Natural killer cell treated with Interleukin-12 subunit alpha and Interleukin-12 subunit beta and Interleukin-15 and Interleukin-18, amount 100 ng/mL, for 72 hours (primary cell): ENCODE measurements at regions not wholly inside any gene's neighbourhood (a gene's known extent, or its start where the extent isn't known, plus 50 kb on each side); places are given as distances from the start of the nearest gene placed in this dataset.

Experiments
- ATAC-seq, 2 donors: fragments of 150-1000 bp; cut with Tn5 transposase in 1 of 2; sonication (Bioruptor Pico), chemical (Tn5 transposase) in 1 of 2; 2 replicates each; pipeline ENCODE4 v1.10.0; 2021
- DNase-seq: peaks from one replicate; pipeline ENCODE4 v3.0.0; 2022; ENCODE audit warnings: low spot score
- H3K27ac Mint-ChIP-seq, 2 donors: 1 replicate in 1 of 2; 2 replicates in 1 of 2; pipeline ENCODE4 v1.8.0; 2022; ENCODE audit warnings: mixed read lengths in 2 of 2, mild to moderate bottlenecking in 1 of 2, moderate library complexity in 1 of 2
- H3K27me3 Mint-ChIP-seq, 2 donors: 1 replicate in 1 of 2; 2 replicates in 1 of 2; pipeline ENCODE4 v1.8.0; 2022; ENCODE audit warnings: mixed read lengths in 2 of 2
- H3K36me3 Mint-ChIP-seq: one replicate; pipeline ENCODE4 v1.8.0; 2022; ENCODE audit warnings: mixed read lengths
- H3K4me1 Mint-ChIP-seq, 2 donors: 1 replicate in 1 of 2; 2 replicates in 1 of 2; pipeline ENCODE4 v1.8.0; 2022; ENCODE audit warnings: low read depth in 2 of 2, mixed read lengths in 2 of 2, mild to moderate bottlenecking in 1 of 2
- H3K4me3 Mint-ChIP-seq: one replicate; pipeline ENCODE4 v1.8.0; 2022; ENCODE audit warnings: mixed read lengths
- H3K9me3 Mint-ChIP-seq: 2 replicates; pipeline ENCODE4 v1.8.0; 2022; ENCODE audit warnings: mixed read lengths

DNA sequence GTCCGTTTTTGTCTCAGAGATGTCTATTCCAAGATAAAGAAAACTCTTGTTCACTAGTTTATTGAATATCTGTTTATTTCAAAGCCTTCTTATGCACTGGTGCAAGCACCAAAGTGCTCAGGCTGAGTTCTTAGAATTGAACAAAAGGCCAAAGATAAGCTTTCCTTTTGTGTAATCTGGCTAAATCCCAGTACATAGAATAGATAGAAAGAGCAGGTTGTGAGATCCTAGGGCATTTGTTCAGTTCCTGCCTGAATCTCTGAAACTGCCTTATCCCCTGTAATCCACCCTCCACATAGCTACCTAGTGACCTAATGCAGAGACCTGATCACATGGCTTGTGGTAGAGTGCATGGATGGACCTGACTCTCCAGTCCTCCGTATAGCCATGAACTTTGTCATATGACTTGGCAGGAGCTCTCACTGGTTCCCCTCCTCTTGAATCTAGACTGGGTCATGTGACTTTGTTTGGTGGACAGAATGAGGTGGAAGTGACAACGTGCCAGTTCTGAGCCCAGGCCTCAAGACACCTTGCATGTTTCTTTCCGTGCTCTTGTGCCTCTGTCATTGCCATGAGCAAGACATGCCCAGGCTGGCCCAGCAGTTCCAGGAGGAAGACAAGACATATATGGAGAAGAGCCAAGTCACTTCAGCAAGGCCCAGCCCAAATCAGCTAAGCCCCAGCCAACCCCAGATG lies 139.3 kb upstream of the SHB start:
- Mint-ChIP-seq H3K4me1 (peaks cover 0 to 20% of the 10 kb centered on the region in 2 donors), H3K36me3 (no peaks in the 10 kb centered on the region), H3K27ac (no peak overlapping the region), H3K27me3 (no peaks in the 10 kb centered on the region), H3K9me3 (peaks cover 2% of the 10 kb centered on the region), H3K4me3 (no peak overlapping the region)
- DNase-seq (no peak), ATAC-seq (peak in 1 of 2 donors; percentile 36)

DNA sequence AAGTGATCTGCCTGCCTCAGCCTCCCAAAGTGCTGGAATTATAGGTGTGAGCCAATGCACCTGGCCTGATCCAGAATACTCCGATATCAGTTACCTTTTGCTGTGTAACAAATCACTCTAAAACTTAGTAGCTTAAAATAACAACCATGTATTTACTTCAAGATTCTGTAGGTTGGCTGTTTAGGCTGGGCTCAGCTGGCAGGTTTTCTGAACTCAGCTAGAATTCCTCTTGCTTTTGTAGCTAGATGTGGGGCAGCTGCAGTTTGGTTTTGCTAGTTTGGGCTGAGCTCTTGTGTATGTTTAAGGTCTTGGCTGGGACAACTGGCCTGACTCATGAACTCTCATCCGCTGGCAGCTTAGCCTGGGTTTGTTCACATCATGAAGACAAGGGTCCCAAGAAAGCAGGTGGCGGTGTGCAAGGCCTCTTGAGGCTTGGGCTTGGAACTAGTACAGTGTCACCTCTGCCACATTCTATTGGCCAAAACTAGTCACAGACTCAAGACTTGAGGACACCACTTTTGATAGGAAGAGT lies 138.3 kb upstream of the SHB start:
- ATAC-seq (no peak), DNase-seq (no peak)
- H3K9me3 Mint-ChIP-seq, result peaks cover 2% of the 10 kb centered on the region
- no peak overlapping the region for H3K27ac Mint-ChIP-seq
- no peaks in the 10 kb centered on the region for H3K27me3 Mint-ChIP-seq
- no peak overlapping the region for H3K4me3 Mint-ChIP-seq
- no peaks in the 10 kb centered on the region for H3K36me3 Mint-ChIP-seq
- H3K4me1 Mint-ChIP-seq, result peaks cover 0 to 20% of the 10 kb centered on the region in 2 donors

DNA sequence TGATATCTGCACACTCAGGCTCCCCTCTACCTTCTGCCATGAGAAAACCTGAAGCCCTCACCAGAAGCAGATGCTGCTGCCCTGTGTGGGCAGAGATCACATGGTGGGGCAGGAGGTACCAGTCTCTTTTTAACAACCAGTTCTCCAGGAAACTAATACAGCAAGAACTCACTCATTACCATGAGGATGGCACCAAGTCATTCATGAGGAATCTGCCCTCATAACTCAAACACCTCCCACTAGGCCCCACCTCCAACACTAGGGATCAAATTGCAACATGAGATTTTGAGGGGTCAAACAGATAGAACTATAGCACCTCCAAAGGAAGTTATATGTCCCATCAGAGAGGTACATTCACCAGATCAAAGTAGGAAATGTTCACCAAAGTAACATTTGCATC lies 136.3 kb upstream of the SHB start:
- Mint-ChIP-seq H3K4me1 (peaks cover 0 to 20% of the 10 kb centered on the region in 2 donors), H3K4me3 (no peak overlapping the region), H3K9me3 (peaks cover 2% of the 10 kb centered on the region), H3K27me3 (no peaks in the 10 kb centered on the region), H3K36me3 (no peaks in the 10 kb centered on the region), H3K27ac (no peak overlapping the region)
- DNase-seq (no peak), ATAC-seq (no peak)

DNA sequence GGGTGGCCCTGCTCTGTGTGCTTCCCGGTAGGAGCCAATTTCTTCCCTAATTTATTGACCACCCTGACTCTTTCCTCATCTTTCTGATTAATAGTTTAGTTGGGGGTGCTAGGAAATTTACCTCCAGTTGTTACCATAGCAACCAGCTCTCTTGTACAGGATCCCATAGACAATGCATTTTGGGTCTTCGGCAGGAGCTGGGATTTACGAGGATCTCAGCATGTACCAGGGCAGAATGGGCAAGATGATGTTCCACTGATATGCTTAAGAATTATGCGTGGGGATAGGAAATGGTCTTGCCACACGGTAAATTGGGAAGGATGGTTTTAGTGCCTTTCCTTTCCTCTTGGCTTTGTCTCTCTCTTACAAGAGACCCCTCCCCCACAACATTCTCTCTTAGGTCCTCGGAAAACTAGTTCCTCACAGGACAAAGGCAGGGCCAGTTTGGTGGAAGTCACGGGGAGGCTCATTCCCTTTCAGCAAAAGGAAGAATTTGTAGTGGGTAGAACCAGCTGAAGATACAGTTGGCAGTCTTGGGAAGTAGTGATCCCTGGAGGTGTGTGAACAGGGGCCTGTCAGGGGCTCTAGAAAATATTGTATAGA lies 133.4 kb upstream of the SHB start:
- Mint-ChIP-seq H3K27me3 (peaks cover 0 to 8% of the 10 kb centered on the region in 2 donors), H3K9me3 (no peaks in the 10 kb centered on the region), H3K36me3 (no peaks in the 10 kb centered on the region), H3K4me3 (no peak overlapping the region), H3K27ac (no peak overlapping the region), H3K4me1 (peaks cover 0 to 5% of the 10 kb centered on the region in 2 donors)
- ATAC-seq, result no peak
- DNase-seq, result no peak

DNA sequence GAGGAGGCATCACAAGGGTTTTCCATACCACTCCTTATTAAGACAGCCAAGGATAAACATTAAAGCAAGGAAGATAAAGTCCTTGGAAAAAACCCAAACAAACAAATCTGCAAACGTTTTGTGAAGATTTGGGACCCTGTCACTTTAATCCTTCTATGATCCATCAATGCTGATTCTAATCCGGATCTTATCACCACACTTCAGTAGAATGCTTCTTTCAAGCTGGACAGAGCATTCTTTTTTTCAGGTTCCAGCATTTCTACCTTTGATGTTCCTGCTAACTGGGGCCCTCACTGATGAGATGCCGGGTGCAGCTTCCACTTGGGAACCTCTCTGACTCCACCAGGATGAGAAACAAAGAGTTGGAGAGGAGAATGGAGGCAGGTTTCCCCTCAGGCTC lies 132.8 kb upstream of the SHB start:
- ATAC-seq (no peak), DNase-seq (no peak)
- Mint-ChIP-seq H3K27ac (no peak overlapping the region), H3K4me1 (peaks cover 0 to 4% of the 10 kb centered on the region in 2 donors), H3K9me3 (no peaks in the 10 kb centered on the region), H3K4me3 (no peak overlapping the region), H3K36me3 (no peaks in the 10 kb centered on the region), H3K27me3 (peaks cover 0 to 8% of the 10 kb centered on the region in 2 donors)

DNA sequence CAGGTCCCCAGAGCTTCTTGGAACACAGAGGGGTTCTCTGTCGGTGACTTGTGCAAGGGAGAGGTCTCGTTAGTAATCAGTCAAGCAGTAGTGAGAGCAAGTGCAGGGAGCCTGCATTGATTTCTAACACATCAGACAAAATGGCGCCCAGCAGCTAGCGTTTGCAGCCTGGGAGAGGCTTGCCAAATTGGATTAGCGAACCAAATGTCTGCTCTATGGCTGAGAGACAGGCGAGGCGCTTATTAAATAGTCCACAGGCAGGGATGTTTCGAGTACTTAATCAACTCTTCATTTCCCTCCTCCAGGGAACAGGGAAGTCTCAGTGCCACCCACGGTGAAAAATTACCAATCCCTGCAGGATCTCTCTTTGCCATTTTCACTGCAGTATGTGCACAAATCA lies 131.4 kb upstream of the SHB start:
- no peaks in the 10 kb centered on the region for H3K36me3 Mint-ChIP-seq
- ATAC-seq (no peak), DNase-seq (no peak)
- no peak overlapping the region for H3K27ac Mint-ChIP-seq
- H3K9me3 Mint-ChIP-seq, result no peaks in the 10 kb centered on the region
- no peak overlapping the region for H3K4me3 Mint-ChIP-seq
- peaks cover 0 to 4% of the 10 kb centered on the region in 2 donors for H3K4me1 Mint-ChIP-seq
- peaks cover 0 to 8% of the 10 kb centered on the region in 2 donors for H3K27me3 Mint-ChIP-seq

DNA sequence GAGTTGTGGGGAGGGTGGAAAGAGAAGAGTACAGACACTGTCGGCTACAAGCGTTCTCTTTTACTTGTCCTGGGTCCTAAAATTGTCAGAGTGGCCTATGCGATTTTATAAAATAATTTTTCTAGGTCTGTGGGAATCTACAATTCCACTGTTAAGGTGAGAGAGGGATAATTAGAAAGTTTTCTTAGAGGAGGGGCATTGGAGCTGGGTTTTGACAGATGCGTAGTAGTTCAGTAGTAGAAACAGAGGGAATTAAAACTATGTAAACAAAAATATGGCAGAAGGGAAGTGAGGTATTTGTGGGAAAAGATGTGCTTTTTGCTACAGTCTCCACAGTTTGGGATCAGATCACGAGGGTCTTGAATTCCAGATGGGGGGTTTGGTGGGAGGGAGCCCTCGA lies 129.1 kb upstream of the SHB start:
- no peak for DNase-seq
- Mint-ChIP-seq H3K27ac (no peak overlapping the region), H3K4me1 (no peaks in the 10 kb centered on the region)

DNA sequence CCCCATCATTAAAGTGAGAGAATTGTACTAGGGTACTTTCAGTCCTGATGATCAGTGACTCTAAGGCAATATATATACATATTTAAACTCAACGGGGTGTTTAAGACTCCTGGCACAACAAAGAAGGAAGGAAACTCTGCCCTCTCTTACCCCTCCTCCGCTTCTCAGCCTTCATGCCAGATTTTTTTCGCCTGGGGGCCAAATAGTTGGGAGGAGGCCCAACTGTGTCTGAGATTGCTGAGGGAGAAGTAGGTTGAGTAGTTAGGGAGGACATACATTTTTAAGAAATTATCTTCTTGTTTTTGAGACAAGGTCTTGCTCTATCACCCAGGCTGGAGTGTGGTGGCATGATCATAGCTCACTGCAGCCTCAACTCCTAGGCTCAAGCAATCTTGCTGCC lies 127.7 kb upstream of the SHB start:
- Mint-ChIP-seq H3K27ac (no peak overlapping the region), H3K4me3 (no peak overlapping the region)

More for the DNA sequence above, 129.1 kb upstream of the SHB start:
- H3K27me3 Mint-ChIP-seq, result peaks cover 0 to 8% of the 10 kb centered on the region in 2 donors
- no peaks in the 10 kb centered on the region for H3K36me3 Mint-ChIP-seq
- H3K9me3 Mint-ChIP-seq, result no peaks in the 10 kb centered on the region
- no peak overlapping the region for H3K4me3 Mint-ChIP-seq
- no peak for ATAC-seq

DNA sequence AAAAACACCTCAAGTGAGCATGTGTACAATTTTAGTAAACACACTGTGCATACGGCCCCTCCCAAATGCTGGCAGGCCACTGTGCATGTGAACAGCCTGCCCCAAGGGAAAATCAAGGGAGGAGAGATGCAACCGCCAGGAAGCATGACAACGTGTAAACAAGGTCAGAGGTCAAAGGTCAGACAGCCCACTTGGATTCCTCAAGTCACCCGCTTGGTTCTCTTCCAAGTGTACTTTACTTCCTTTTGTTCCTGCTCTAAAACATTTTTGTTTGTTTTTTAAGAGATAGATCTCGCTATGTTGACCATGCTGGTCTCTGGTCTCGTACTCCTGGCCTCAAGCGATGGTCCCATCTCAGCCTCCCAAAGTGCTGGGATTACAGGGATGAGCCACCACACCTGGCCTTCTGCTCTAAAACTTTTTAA lies 126.7 kb upstream of the SHB start:
- H3K4me1 Mint-ChIP-seq, result no peaks in the 10 kb centered on the region
- no peak overlapping the region for H3K4me3 Mint-ChIP-seq
- peaks cover 0 to 8% of the 10 kb centered on the region in 2 donors for H3K27me3 Mint-ChIP-seq
- no peak for ATAC-seq
- H3K9me3 Mint-ChIP-seq, result no peaks in the 10 kb centered on the region
- no peak overlapping the region for H3K27ac Mint-ChIP-seq
- H3K36me3 Mint-ChIP-seq, result no peaks in the 10 kb centered on the region
- DNase-seq, result no peak

More for the DNA sequence above, 127.7 kb upstream of the SHB start:
- Mint-ChIP-seq H3K27me3 (peaks cover 0 to 8% of the 10 kb centered on the region in 2 donors), H3K36me3 (no peaks in the 10 kb centered on the region), H3K9me3 (no peaks in the 10 kb centered on the region), H3K4me1 (no peaks in the 10 kb centered on the region)
- DNase-seq (no peak), ATAC-seq (no peak)

DNA sequence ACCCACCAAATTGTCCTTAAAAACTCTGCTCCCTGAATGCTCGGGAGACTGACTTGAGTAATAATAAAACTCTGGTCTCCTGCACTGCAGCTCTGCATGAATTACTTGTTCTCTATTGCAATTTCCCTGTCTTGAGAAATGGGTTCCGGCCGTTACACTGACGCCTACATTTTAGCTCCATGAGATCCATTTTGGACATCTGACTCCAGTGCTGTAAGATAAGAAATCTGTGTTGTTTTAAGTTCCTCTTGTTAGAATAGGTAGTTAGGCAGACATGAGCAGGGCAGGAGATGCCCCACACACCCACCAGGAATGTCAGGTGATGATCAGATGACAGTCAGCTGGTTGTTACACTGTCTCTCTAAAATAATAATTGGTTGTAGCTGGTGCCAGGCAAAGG lies 125.8 kb upstream of the SHB start:
- DNase-seq, result no peak
- H3K36me3 Mint-ChIP-seq, result no peaks in the 10 kb centered on the region
- H3K9me3 Mint-ChIP-seq, result no peaks in the 10 kb centered on the region
- H3K27ac Mint-ChIP-seq, result no peak overlapping the region
- H3K4me3 Mint-ChIP-seq, result no peak overlapping the region
- H3K27me3 Mint-ChIP-seq, result peaks cover 0 to 8% of the 10 kb centered on the region in 2 donors
- H3K4me1 Mint-ChIP-seq, result no peaks in the 10 kb centered on the region
- no peak for ATAC-seq

DNA sequence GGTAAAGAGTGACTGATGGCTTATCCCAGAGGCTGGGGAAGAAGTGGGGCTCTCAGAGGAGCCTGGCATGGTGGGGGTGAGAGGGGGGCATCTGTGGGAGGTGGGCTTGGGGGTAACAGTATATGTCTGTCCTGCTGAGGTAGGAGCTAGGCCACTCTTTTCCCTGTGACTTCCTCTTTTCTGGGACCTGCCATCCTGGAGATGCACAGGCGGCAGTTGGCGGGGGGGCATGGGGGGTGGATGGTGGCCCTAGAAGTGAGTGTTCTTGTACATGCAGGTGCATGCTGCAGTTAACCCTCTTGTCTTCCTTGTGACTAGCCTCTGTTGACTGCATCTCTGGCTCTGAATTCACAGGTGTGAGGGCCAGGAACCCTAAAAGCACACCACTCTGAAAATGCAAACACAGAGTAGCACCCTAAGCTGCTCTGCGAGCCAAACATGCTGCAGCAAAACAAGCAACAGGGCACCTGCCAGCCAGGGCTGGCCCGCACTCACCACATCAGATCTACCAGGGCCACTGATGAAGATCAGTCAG lies 123.8 kb upstream of the SHB start:
- ATAC-seq (no peak), DNase-seq (no peak)
- Mint-ChIP-seq H3K4me1 (no peaks in the 10 kb centered on the region), H3K27ac (no peak overlapping the region), H3K4me3 (no peak overlapping the region), H3K36me3 (no peaks in the 10 kb centered on the region), H3K9me3 (no peaks in the 10 kb centered on the region), H3K27me3 (peaks cover 0 to 2% of the 10 kb centered on the region in 2 donors)

DNA sequence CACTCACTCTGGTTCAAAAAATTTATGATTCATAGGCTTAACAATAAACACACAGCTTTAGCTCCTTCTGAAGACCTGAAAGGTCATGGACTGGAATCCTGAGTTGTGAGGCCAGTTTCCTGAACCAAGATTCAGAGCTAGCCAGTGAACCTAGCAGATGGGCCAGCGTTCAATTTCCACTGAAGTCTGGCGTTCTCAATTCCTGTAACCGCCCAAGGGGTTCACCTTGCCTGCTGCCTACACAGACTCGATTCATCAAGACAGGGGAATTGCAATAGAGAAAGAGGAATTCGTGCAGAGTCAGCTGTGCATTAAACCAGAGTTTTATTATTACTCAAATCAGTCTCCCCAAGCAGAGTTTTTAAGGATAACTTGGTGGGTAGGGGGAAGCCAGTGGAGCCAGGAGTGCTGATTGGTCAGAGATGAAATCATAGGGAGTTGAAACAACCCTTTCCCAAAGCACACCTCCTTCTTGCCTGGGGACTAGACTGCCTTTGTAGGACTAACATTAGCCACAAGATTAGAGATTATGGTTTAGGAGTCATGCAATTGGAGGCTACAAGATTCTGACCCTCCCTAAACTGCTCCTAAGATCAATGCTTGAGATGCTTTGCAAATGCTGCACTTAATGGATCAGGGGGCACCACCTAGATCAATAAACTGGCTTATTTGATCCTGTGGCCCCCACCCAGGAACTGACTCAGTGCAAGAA lies 117.5 kb upstream of the SHB start:
- Mint-ChIP-seq H3K9me3 (no peaks in the 10 kb centered on the region), H3K36me3 (no peaks in the 10 kb centered on the region), H3K4me3 (no peak overlapping the region), H3K27me3 (peaks cover 0 to 4% of the 10 kb centered on the region in 2 donors), H3K4me1 (no peaks in the 10 kb centered on the region), H3K27ac (no peak overlapping the region)
- DNase-seq (no peak), ATAC-seq (no peak)

DNA sequence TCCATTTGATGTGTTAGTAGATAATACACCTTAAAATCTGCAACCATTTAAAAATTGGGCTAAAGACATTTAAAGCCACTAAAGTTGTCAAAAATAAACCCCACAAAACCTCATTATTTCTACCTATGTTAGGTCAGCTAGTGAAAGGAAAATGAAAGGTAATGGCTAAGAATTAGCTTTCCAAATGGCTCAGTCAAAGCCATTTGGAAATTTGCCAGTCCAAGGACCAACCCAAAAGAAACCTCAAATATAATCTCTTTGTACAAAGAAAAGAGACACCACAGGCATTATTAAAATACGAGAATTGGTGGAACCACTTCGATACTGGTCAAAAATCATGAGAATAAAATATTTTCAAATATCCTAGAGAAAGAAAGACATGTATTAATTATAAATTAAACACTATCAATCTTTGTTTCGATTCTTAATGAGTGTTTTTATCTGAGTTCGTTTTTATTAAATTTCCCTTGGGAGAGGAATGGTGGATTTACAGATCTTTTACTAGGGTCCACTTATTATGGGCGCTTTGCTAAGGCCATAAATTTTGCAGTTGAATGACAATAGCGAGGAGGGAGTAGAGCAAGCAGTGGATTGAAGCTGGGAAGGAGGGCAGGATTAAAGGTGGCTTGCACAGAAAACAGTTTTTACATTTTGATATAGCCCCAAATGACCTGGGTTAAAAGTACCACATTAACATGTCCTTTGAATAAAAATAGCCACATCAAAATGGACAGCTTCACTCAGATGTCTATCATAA lies 116.8 kb upstream of the SHB start:
- H3K9me3 Mint-ChIP-seq, result no peaks in the 10 kb centered on the region
- no peaks in the 10 kb centered on the region for H3K4me1 Mint-ChIP-seq
- H3K36me3 Mint-ChIP-seq, result no peaks in the 10 kb centered on the region
- DNase-seq (no peak), ATAC-seq (no peak)
- no peak overlapping the region for H3K4me3 Mint-ChIP-seq
- peaks cover 0 to 4% of the 10 kb centered on the region in 2 donors for H3K27me3 Mint-ChIP-seq
- no peak overlapping the region for H3K27ac Mint-ChIP-seq
